Left colon (tissue), 2 donors: ENCODE measurements at regions not wholly inside any gene's neighbourhood (a gene's known extent, or its start where the extent isn't known, plus 50 kb on each side); places are given as distances from the start of the nearest gene placed in this dataset.
"Not testable (repeated sequence)": the region's sequence is repeated elsewhere in the genome, so short reads cannot be mapped to it uniquely, and the experiment has no call there.

Experiments used
- ATAC-seq: fragments of 200-7000 bp; cut with Tn5 transposase; one replicate; pipeline ENCODE4 v1.9.1; 2020; ENCODE audit warnings: mild to moderate bottlenecking, moderate library complexity
- DNase-seq, 2 donors: peaks; one replicate each; pipeline ENCODE4 v3.0.0-alpha.2; 2020
- intact Hi-C, 2 donors: fragments of 100-400 bp; cut with DNase I in 1 of 2; cut with micrococcal nuclease in 1 of 2; formaldehyde crosslinking; loops; one replicate each; pipeline versions ENCODE4 v1.11.2 to v1.14.0; 2022; cut with DNase I, micrococcal nuclease
- donor health status: DM: no; HTN: no; CAD: no.
- donor health status: DM: yes; HTN: yes; CAD: no.

DNA sequence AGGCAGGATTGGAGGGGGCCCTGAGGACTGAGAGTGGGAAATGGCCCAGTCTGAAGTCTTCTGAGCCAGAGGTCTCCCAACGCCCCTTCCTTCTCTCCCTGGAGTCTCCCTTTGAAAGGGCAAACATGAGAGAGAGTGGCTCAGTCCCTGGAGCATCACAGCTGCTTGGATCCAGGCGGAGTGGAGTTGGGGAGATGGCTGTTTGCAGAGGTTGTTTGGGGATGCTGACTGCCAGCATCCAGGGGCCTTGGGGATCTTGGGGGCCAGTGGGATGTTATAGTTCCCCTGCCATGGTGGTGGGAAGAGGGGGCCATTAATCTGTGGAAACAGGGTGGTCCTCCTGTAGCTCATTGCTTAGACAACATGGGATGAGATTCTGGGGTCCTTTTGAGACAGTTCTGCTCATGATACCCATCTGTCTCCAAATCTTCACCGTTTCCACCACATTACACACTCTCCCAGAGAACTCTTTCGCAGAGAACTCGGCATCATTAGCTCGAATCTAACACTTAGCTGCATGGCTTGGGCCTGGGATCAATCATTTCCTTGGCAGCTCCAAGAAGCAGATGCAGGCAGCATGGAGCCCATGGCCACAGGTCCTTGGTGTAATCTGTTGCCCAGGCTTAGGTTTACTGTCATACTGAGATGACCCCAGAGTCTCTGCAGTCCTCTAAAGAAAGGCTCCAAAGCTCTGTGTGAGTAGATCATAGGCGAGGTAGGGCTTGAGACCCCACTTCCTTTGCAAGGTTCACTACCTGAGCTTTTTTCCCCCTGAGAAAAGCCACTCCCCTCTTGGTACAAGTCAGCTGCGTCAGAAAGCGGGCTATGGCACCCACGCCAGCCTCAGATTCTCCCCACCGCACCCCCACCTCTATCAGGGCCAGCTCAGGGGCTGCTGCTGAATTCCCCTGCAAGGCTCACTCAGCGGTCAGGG lies 54.4 kb upstream of the SH3PXD2B start:
- DNase-seq (no peak), ATAC-seq (no peak)
- intact Hi-C loops: no loop called here

DNA sequence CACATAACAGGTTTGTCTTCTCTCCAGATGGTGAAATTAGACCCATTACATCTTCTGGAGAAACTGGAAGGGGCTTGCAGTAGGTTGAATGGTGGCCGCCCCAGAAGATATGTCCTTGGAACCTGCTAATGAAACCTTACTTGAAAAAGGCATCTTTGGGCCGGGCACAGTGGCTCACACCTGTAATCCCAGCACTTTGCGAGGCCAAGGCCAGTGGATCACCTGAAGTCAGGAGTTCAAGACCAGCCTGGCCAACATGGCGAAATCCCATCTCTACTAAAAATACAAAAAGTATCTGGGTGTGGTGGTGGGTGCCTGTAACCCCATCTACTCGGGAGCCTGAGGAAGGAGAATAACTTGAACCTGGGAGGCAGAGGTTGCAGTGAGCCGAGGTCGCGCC lies 53.2 kb upstream of the SH3PXD2B start:
- DNase-seq, intact Hi-C loops, ATAC-seq: not testable (repeated sequence)

GRCh38 chr5:172506921-172507320 lies 52.6 kb upstream of the SH3PXD2B start:
- intact Hi-C loops: no loop called here
- DNase-seq (no peak), ATAC-seq (no peak)

- ATAC-seq (no peak), DNase-seq (no peak)
- intact Hi-C loops: no loop called here
These were observed 51.9 kb upstream of the SH3PXD2B start for GRCh38 chr5:172506251-172506650.

GRCh38 chr5:172505845-172506244 lies 51.5 kb upstream of the SH3PXD2B start:
- DNase-seq: no peak
- intact Hi-C loops: no loop called here
- ATAC-seq: no peak

- intact Hi-C loops: no loop called here
- ATAC-seq: no peak
- no peak for DNase-seq
These were observed 51.1 kb upstream of the SH3PXD2B start for GRCh38 chr5:172505403-172505759.

GRCh38 chr5:172504701-172505402 lies 50.5 kb upstream of the SH3PXD2B start:
- intact Hi-C loops: no loop called here
- ATAC-seq (peak; percentile 42), DNase-seq (no peak)

- intact Hi-C loops: no loop called here
These were observed 49.8 kb upstream of the SH3PXD2B start for GRCh38 chr5:172503925-172504700.

More at GRCh38 chr5:172503925-172504700, 49.8 kb upstream of the SH3PXD2B start:
- peak; percentile 88 for ATAC-seq
- peak; percentile 62 to 63 for DNase-seq
